NCI-H2107 treated with DMSO at 0.1 percent for 48 hours (cell line): ENCODE measurements at regions not wholly inside any gene's neighbourhood (a gene's known extent, or its start where the extent isn't known, plus 50 kb on each side); places are given as distances from the start of the nearest gene placed in this dataset.
"Not testable (repeated sequence)": the region's sequence is repeated elsewhere in the genome, so short reads cannot be mapped to it uniquely, and the experiment has no call there.

Experiments
- DNase-seq: peaks from one replicate; lab custom pipeline; 2025; ENCODE audit not compliant: unreplicated experiment; lab: John Stamatoyannopoulos, UW

- no peak for DNase-seq
Measured at GRCh38 chr2:223457301-223457700, 144.9 kb downstream of the SCG2 start.

GRCh38 chr2:223459328-223459939 lies 142.7 kb downstream of the SCG2 start:
- no peak for DNase-seq

GRCh38 chr2:223460209-223460608 lies 142.0 kb downstream of the SCG2 start:
- DNase-seq: no peak

- no peak for DNase-seq
Measured at GRCh38 chr2:223460774-223461211, 141.4 kb downstream of the SCG2 start.

GRCh38 chr2:223464071-223464470 lies 138.1 kb downstream of the SCG2 start:
- DNase-seq: no peak

GRCh38 chr2:223465793-223466192 lies 136.4 kb downstream of the SCG2 start:
- DNase-seq: no peak

- DNase-seq: no peak
Measured at GRCh38 chr2:223467196-223467595, 135.0 kb downstream of the SCG2 start.

- DNase-seq: peak; percentile 86
Measured at GRCh38 chr2:223469270-223470046, 132.7 kb downstream of the SCG2 start.

GRCh38 chr2:223470602-223471001 lies 131.6 kb downstream of the SCG2 start:
- no peak for DNase-seq

GRCh38 chr2:223472771-223473170 lies 129.4 kb downstream of the SCG2 start:
- DNase-seq: no peak

GRCh38 chr2:223474893-223475292 lies 127.3 kb downstream of the SCG2 start:
- no peak for DNase-seq

- DNase-seq: no peak
Measured at GRCh38 chr2:223475901-223476300, 126.3 kb downstream of the SCG2 start.

GRCh38 chr2:223477318-223477717 lies 124.8 kb downstream of the SCG2 start:
- no peak for DNase-seq

GRCh38 chr2:223481486-223481885 lies 120.7 kb downstream of the SCG2 start:
- DNase-seq: no peak

GRCh38 chr2:223486751-223487150 lies 115.4 kb downstream of the SCG2 start:
- DNase-seq: no peak

- DNase-seq: no peak
Measured at GRCh38 chr2:223487214-223487846, 114.8 kb downstream of the SCG2 start.

- DNase-seq: no peak
Measured at GRCh38 chr2:223488814-223489213, 113.3 kb downstream of the SCG2 start.

GRCh38 chr2:223494496-223494895 lies 107.7 kb downstream of the SCG2 start:
- no peak for DNase-seq

- no peak for DNase-seq
Measured at GRCh38 chr2:223494942-223495341, 107.2 kb downstream of the SCG2 start.

- DNase-seq: not testable (repeated sequence)
Measured at GRCh38 chr2:223496853-223497252, 105.3 kb downstream of the SCG2 start.

GRCh38 chr2:223500709-223501108 lies 101.5 kb downstream of the SCG2 start:
- no peak for DNase-seq

- no peak for DNase-seq
Measured at GRCh38 chr2:223501641-223502040, 100.5 kb downstream of the SCG2 start.
